ENCODE measurements at regions not wholly inside any gene's neighbourhood (a gene's known extent, or its start where the extent isn't known, plus 50 kb on each side); places are given as distances from the start of the nearest gene placed in this dataset.

DNA sequence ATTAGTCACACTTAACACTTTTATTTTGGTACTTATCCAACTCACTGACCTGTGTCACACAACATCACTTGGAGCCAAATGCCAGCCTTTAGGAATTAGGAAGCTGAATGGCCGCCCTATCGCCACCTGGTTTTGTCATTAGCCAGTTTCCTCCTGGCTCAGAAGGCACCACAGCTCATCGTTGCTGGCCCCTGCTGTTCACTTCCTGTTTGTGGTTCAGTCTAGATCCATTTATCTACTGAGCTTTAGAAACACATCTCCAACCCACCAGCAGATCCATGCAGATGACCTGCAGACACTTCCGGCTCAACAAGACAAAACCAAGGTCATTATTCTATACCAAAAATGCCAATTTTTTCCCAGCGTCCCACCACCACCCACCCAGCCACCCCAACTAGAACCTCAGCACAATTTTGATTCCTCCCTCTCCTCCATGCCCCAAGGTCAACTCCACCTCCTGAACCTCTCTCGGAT, 193.5 kb upstream of the NEBL start:
- H3K4me1 ChIP-seq (ENCODE audit: control insufficient read depth, insufficient read depth, low read length): no peaks in the 10 kb centered on the region
- Mint-ChIP-seq H3K4me1 (peaks cover 5% of the 10 kb centered on the region), H3K27ac (no peak overlapping the region), H3K27me3 (ENCODE audit: insufficient read depth) (no peaks in the 10 kb centered on the region), H3K36me3 (ENCODE audit: low read depth) (peaks cover 6% of the 10 kb centered on the region), H3K9me3 (no peaks in the 10 kb centered on the region), H3K4me3 (no peak overlapping the region)
- no peaks in the 10 kb centered on the region for H3K9me3 ChIP-seq (ENCODE audit: control insufficient read depth, low read length)
- no peak overlapping the region for H3K9ac ChIP-seq (ENCODE audit: extremely low read depth, low read length, poor library complexity, severe bottlenecking)
- H3K27ac ChIP-seq (ENCODE audit: low read depth, low read length): no peak overlapping the region
- TF ChIP-seq CTCF (conservative IDR thresholded peaks at IDR 0.05): no peak
- 88 to 95% methylated on average over 3 to 6 of the region's 6 CpGs for WGBS, 2 experiments (ENCODE audit: insufficient coverage in 1 of 2, insufficient read length in 1 of 2)
- H3K36me3 ChIP-seq (ENCODE audit: control insufficient read depth, insufficient read depth, low read length): no peaks in the 10 kb centered on the region
- no peaks in the 10 kb centered on the region for H3K27me3 ChIP-seq (ENCODE audit: control insufficient read depth, insufficient read depth, low read length, poor library complexity, severe bottlenecking)
- H3K4me3 ChIP-seq (ENCODE audit: low read length): no peak overlapping the region
- DNase-seq: no peak

DNA sequence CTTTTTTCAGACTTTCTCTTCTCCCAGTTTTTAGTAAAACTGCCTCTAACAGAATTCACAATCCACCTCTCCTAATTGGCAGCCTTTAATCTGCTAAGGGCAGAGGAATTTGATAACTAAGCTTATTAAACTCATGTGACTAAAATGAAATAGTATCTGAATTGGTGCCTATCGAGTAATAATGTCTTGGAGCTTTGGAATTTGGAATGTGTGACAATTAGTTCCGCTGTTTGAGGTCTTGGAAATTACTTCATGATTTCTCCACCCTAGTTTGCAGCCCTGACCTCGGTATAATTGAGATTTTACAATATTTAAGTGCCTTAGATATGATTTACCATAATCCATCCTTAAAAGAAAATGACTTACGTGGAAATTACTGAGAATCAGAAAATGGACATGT, 190.4 kb upstream of the NEBL start:
- no peak overlapping the region for H3K4me3 Mint-ChIP-seq
- H3K9ac ChIP-seq (ENCODE audit: extremely low read depth, low read length, poor library complexity, severe bottlenecking): no peak overlapping the region
- H3K27ac Mint-ChIP-seq: no peak overlapping the region
- no peak for TF ChIP-seq CTCF (conservative IDR thresholded peaks at IDR 0.05)
- H3K9me3 ChIP-seq (ENCODE audit: control insufficient read depth, low read length): no peaks in the 10 kb centered on the region
- H3K27ac ChIP-seq (ENCODE audit: low read depth, low read length): no peak overlapping the region
- H3K4me1 Mint-ChIP-seq: peaks cover 5% of the 10 kb centered on the region
- no peaks in the 10 kb centered on the region for H3K9me3 Mint-ChIP-seq
- no peak overlapping the region for H3K4me3 ChIP-seq (ENCODE audit: low read length)
- peaks cover 5% of the 10 kb centered on the region for H3K36me3 Mint-ChIP-seq (ENCODE audit: low read depth)
- no peaks in the 10 kb centered on the region for H3K27me3 Mint-ChIP-seq (ENCODE audit: insufficient read depth)
- WGBS, 2 experiments (ENCODE audit: insufficient coverage in 1 of 2, insufficient read length in 1 of 2): 97% methylated on average over 4 of the region's 4 CpGs; no CpG with 5 or more reads in 1 of the 2 experiments
- H3K4me1 ChIP-seq (ENCODE audit: control insufficient read depth, insufficient read depth, low read length): no peaks in the 10 kb centered on the region
- no peak for DNase-seq
- H3K27me3 ChIP-seq (ENCODE audit: control insufficient read depth, insufficient read depth, low read length, poor library complexity, severe bottlenecking): no peaks in the 10 kb centered on the region
- H3K36me3 ChIP-seq (ENCODE audit: control insufficient read depth, insufficient read depth, low read length): no peaks in the 10 kb centered on the region

- no peaks in the 10 kb centered on the region for H3K9me3 ChIP-seq (ENCODE audit: control insufficient read depth, low read length)
- no peaks in the 10 kb centered on the region for H3K27me3 ChIP-seq (ENCODE audit: control insufficient read depth, insufficient read depth, low read length, poor library complexity, severe bottlenecking)
- Mint-ChIP-seq H3K4me3 (no peak overlapping the region), H3K36me3 (ENCODE audit: low read depth) (peaks cover 2% of the 10 kb centered on the region), H3K4me1 (no peaks in the 10 kb centered on the region), H3K27ac (no peak overlapping the region), H3K27me3 (ENCODE audit: insufficient read depth) (no peaks in the 10 kb centered on the region), H3K9me3 (no peaks in the 10 kb centered on the region)
- H3K27ac ChIP-seq (ENCODE audit: low read depth, low read length): no peak overlapping the region
- 95 to 96% methylated on average over 4 to 5 of the region's 5 CpGs for WGBS, 2 experiments (ENCODE audit: insufficient coverage in 1 of 2, insufficient read length in 1 of 2)
- no peak overlapping the region for H3K9ac ChIP-seq (ENCODE audit: extremely low read depth, low read length, poor library complexity, severe bottlenecking)
- no peak for DNase-seq
- no peaks in the 10 kb centered on the region for H3K4me1 ChIP-seq (ENCODE audit: control insufficient read depth, insufficient read depth, low read length)
- no peaks in the 10 kb centered on the region for H3K36me3 ChIP-seq (ENCODE audit: control insufficient read depth, insufficient read depth, low read length)
- no peak for TF ChIP-seq CTCF (conservative IDR thresholded peaks at IDR 0.05)
- H3K4me3 ChIP-seq (ENCODE audit: low read length): no peak overlapping the region
These were observed 187.6 kb upstream of the NEBL start for GRCh38 chr10:21084700-21085099.

All from endodermal cell (in vitro differentiated cells).